HG03457 (cell line): ENCODE measurements at regions not wholly inside any gene's neighbourhood (a gene's known extent, or its start where the extent isn't known, plus 50 kb on each side); places are given as distances from the start of the nearest gene placed in this dataset.

Experiments used
- ATAC-seq: cut with Tn5 transposase; IDR thresholded peaks from one replicate; pipeline ENCODE4 v1.9.1; 2021; ENCODE audit warnings: moderate number of reproducible peaks; ENCODE audit not compliant: unreplicated experiment

DNA sequence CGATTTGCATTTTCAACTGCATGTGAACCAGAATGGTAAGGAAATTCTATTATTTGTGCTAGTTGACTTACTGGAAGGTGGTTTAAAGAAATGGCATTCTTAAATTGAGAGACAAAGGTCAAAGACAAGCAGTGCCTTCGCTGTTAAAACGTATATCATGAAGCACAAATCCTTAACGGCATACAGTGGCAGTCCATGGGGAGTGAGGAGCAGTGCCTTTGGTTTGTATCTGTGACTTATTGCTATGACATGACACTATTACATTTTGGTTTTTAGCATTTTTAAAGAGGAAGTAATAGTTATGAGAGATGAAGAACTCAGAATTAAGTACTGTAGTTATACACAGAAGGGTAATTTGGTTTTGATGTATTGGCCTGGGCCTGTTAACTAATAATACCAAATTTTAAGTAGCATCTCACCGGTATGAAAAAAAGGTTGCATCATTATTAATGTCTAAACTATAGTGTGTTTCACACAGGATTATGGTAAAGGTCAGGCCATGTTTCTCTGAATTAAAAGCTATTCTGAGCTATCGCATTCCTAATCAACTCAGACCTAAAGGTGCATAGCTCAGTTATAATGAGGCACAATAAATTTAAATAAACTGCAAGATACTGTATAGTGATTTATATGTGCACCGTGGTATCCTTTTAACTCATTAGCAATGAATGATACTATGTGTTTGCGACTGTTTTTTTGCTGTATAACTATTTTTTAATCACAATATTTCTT is 339.8 kb upstream of the ARRDC3 start:
- ATAC-seq = no peak

DNA sequence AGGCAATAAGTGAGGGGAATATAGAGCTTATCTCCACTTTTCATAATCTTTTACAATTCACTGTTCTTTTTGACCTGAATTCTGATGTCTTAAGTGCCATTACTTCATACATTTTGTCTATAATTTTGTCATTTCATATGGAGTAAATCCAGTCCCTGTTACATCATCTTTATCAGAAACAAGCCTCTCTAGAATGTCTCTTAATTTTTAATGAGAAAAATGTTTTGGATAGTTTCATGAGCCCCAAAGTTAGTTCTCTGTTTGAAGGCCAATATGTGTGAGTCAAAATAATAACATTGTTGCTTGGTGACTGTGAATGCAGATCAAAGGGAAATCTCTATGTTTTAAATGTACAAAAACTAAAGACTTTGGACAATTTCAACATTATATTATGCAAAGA is 329.6 kb upstream of the ARRDC3 start:
- no peak for ATAC-seq

DNA sequence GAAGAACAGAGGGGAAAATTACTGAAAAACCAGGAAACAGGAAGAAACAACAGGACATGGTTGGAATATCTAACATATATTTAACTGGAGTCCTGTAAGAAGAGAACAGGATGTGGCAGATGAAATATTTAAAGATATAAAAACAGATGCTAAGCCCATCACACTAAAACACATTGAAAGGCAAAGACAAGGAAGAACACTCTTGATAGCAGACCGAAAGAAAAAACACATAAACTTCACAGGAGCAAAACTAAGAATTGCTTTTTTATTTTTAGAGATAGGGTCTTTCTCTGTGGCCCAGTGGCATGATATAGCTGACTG is 324.4 kb upstream of the ARRDC3 start:
- ATAC-seq = no peak

DNA sequence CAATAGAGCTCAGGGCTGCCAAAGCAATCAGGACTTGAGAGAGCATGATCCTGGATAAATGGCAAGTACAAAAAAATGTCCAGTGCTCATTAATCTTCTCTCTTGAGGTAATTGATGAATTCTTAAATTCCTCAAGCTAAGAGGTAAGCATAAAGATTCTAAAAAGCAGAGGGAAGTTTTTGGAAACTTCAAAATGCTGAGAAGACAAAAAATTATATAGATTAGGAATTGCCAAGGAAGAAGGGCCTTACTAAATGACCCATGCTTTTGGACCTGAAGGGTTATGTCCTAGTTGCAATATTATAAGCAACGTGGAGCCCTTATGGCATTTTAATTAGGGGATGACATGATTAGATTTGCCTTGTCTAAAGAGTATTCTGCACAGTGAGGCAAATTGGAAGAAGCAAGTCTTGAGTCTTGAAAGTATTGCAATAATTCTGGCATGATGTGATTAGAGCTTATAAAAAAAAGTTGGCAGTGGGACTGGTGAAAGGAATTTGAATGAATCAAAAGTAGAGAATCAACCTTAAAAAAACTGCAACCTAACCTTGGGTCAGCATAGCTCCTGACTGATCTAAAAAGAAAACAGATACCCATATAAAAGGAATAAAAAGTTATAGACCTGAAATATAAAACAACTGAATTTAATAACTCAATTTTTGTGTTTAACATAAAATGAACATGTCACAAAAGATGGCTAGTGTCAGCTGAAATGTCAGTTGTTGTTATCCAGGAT is 323.8 kb upstream of the ARRDC3 start:
- no peak for ATAC-seq

DNA sequence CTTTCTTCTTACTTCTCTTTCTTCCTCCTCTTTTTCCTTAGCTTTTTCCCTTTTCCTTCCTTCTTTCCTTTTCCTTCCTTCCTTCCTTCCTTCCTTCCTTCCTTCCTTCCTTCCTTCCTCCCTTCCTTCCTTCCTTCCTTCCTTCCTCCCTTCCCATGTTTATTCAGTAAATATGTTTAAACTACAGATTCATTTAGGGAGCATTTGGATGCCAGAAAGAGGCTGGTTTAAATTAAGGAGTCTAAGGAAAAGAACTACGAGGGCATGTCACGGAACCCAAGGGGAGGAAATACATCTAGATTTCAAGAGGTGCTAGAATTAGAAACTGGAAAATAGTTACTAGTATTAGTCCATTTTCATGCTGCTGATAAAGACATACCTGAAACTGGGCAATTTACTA is 320.0 kb upstream of the ARRDC3 start:
- ATAC-seq = no peak

DNA sequence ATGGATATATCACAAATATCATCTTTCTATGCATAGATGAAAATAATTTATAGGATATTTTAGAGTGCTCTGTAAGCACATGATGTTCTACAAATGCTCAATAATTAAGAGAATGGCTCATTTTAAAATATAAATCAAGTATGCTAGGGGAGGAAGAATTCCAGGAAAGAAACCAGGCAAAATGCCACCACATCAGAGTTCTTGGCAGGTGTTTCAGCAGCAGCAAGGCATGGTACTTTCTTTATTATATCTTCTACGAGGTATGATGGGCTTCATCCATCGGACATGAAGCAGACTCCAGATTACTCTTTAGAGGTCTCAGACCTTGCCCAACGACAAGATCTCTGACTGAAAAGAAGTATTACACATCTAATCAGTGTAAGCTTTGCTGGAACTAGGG is 316.3 kb upstream of the ARRDC3 start:
- no peak for ATAC-seq

DNA sequence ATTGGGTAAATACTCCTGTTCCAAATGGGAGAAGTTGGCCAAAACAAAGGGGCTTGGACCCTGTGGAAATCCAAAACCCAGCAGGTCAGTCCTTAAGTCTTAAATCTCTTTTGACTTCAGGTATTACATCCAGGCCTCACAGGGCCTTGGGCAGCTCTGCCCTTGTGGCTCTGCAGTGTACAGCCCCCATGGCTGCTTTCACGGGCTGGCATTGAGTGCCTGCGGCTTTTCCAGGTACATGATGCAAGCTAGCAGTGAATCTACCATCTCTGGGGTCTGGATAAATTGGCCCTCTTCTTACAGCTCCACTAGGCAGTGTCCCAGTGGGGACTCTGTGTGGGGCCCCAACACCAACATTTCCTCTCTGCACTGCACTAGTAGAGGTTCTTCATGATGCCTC is 308.5 kb upstream of the ARRDC3 start:
- no peak for ATAC-seq

DNA sequence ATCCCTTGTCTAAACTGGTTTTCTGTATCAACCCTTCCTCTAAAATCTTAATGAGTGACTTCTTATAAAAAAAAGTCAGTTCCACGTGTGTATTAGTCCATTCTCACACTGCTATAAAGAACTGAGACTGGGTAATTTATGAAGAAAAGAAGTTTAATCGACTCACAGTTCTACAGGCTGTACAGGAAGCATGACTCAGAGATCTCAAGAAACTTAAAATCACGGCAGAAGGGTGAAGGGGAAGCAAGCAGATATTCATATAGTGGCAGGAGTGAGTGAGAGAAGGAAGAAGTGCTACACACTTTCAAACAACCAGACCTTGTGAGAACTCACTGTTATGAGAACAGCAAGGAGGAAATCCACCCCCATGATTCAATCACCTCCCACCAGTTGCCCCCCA is 307.8 kb upstream of the ARRDC3 start:
- no peak for ATAC-seq

DNA sequence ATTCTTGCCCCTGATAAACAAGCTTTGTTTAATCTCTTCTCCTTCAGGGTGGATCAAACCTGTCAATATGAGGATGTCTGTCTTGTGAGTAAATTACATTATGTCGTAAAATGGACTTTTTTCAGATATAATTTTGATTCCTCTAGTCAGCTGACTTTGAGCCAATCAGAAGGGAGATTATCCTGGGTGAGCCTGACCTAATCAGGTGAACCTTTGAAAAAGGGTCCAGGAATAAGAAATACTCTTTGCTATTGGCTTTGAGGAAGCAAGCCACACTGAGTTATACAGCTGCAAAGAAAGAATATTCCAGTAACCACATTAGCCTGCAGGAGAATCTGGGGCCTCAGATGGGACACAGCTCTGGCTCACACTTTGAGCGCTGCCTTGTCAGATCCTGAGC is 304.3 kb upstream of the ARRDC3 start:
- ATAC-seq = no peak

DNA sequence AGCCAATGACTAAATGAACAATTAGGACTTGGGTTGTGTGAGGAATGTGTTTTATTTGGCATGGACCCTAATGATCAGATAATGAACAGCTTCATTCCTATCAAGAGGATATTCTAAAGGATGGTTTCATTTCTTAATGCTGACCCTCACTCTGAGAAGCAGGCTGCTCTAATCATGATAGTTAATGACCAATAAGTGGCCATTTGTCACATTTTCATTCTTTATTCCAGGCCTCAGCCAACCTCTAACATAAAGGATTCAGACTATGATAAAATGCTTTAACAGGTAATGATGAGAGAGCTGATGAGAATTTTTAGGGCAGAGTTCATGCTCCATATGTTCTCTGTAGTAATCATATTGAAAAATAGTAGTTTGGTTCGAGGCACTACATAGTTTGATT is 301.5 kb upstream of the ARRDC3 start:
- no peak for ATAC-seq

DNA sequence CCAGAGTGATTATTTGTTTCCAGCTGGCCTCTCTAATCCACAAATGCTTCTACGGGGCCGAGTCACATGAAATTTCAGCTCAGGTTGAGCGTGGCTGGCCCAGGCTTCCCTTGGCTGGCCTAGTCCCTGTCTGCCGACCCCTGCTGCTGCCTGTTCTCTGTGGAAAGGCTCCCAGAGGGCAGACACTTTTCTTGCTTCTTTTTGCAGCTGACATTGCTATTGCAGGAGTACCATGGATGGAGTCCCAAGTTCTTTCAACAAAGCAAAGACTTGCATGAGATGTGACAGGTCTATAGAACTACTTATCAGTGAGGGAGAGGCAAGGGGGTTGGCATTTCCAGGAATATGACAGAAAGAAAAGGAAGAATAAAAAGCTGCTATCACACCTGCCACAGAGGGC is 287.4 kb upstream of the ARRDC3 start:
- ATAC-seq = no peak

DNA sequence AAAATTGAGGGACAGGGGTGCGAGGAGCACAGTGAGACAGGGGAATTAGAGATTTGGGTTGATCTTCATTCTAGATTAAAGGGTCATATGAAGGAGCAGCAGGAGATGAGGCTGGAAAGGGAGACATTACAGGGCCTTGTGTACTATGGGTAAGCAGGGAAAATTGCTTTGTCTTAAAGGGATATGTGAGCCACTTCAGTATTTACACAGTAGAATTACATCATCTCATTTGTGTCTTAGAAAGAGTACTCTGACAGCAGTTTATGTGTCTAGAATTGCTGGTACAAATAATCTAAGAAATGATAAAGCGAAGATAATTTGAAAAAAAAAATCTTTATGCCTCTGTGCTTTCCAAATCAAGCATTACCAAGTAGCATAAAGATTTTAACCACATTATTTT is 287.0 kb upstream of the ARRDC3 start:
- ATAC-seq = no peak

DNA sequence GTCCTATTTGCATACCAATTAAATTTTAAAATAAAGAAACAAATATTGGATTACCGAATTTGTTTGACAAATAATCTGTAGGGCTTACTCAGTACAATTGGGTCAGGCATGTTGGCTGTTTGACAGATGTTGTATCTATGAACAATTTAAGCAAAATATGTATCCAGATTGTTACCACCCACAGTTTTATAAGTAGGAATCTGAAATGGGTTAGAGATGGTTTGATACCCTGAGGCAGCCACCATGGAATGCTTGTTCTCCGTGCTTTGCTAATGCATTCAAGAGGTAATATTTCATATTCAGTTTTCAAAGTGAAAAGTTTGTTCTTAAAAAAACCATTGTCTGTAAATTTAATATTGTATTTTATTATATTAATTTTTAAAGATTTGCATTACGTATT is 285.1 kb upstream of the ARRDC3 start:
- no peak for ATAC-seq

DNA sequence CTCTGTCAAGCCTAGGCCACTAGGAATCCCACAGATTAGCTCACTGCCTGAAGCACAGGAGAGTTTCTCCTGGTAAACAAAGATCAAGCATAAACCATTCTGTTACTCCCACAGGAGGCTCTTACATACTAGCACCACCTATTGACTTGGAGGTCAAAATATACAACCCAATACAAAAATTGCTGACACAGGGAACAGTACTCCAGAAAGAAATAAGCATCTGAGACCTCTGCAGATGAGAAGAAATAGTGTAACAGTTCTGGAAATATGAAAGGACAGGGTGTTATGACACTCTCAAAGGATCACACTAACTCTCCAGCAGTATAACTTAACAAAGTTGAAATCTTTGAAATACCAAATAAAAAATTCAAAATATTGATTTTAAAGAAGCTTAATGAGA is 269.6 kb upstream of the ARRDC3 start:
- ATAC-seq = no peak

DNA sequence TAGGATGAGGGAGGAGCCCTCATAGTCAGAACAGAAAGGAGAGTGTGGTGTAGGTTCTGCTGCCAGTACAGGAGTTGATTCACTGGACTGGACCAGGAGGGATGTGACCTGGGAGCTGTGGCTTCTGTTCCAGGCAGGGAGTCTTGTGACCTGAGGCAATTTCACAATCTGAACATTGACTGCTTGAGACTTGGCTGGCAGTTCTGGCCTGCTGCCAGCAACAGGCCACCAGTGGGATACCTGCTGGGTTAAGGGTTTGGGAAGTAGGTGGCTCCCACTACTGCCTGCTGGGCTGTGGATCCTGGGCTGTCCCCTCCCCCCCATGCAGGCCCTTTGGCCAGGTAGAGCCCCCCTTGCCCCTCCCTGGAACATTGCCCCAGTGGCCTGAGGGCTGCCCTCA is 268.6 kb upstream of the ARRDC3 start:
- ATAC-seq = no peak

DNA sequence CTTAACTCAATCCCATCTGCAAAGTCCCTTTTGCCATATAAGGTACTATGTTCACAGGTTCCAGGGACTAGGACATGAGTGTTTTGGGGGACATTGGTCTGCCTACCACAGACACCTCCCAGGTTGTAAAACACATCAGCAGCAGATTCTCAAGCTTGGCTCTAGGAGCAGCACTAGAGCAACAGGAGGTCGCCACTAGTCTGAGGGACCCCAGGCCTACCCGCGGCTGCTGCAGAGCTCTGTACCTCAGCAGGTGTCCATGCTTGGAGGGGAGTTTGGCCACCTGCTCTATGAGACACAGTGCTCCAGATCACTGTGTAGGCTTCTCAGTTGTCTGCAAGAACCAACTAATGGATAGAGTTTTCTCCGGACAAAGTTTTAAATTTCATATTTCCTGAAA is 262.2 kb upstream of the ARRDC3 start:
- no peak for ATAC-seq

DNA sequence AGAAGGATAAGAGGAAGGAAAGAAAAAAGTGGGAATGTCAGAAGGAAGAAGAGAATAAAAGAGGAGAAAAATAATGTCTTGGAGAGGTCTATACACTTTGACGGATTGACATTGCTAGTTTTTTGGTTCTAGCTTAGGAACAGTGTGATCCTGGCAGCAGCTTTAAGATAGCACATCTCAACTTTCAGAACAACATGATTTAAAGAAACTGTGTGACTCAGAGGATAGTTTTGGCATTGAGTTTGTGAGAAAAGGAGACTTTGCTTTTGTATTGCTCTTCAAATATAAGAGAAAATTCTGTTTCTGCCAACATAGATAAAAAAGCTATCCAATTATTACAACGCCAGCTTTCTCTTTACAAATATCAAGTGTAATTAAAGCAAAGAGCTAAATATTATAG is 260.7 kb upstream of the ARRDC3 start:
- no peak for ATAC-seq

DNA sequence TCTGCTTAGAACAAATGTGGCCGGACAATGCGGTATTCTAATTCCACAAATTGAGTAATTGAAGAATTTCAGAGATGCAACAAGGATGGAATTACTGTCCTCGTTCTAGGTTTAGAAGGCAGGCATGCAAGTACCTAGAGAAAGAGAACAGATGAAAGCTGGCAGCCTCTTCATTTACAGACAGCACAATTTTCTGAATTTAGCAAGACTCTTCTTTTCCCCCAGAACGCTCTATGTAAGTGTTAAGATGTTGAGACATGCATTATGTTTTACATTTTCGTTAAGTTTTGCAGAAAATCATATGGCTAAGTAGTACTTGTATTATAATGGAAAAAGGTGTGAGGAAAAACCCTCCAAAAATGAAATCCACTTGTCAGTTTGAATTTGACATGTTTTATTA is 259.5 kb upstream of the ARRDC3 start:
- ATAC-seq = no peak

DNA sequence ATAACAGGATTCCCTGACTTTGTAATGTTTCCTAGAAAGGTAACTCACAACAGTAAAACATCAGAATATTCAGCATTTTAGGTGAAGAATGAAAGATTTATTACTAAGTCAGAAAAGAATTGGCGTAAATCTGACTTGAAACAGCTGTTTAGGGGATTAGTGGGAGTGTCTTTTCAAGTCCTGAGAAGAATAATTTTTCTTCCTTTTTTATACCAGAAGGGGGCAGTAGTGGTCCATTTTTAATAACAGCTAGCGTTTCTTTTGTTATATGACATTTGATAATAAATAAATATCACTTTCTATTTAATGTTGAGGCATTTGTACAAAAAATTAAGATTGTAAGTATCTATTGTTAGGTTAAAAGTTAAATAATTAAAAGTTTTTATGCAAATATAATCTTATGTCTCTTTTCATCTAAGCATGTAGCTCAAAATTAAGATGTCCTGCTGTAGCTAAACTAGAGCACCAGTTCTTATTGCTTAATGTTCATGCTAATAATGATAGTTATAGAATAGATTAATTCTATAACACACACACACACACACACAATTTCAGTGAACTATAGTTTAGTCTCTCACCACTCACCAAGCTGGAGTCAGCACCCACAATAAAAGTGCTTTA is 258.7 kb upstream of the ARRDC3 start:
- ATAC-seq = no peak

DNA sequence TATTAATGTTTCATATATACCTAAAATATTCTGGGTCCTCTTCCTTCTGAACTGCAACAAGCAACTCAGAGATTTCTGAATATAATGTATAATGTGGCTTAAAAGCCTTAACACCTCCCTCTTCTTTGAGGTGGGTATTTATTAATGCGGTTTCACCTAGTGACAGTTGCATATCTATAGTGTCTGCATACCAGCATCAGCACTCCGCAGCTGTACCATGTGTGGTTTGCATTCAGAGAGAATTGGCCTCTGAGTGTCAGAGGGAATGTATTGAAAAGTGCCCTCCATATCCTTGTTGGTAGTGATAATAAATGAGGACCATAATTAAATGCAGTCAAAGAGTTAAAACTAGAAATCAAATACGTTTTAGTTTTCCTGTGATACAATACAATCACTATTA is 256.6 kb upstream of the ARRDC3 start:
- ATAC-seq = no peak

DNA sequence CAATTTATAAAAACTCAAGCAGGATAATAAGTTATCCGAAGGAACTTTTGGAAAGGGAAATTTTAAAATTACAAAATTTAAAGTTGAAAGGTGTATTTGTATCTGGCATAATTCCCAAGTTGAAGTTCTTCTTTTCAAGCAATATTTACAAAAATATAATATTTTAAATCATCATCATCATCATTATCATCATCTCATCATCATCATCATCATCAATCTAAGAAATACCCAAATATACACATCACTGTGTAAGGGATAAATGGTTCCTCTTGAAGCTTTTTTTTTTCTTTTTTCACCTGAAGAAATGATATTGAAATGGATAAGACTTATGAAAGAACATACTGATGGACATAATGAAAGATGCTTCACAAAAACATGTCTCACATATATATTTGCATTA is 254.9 kb upstream of the ARRDC3 start:
- no peak for ATAC-seq

DNA sequence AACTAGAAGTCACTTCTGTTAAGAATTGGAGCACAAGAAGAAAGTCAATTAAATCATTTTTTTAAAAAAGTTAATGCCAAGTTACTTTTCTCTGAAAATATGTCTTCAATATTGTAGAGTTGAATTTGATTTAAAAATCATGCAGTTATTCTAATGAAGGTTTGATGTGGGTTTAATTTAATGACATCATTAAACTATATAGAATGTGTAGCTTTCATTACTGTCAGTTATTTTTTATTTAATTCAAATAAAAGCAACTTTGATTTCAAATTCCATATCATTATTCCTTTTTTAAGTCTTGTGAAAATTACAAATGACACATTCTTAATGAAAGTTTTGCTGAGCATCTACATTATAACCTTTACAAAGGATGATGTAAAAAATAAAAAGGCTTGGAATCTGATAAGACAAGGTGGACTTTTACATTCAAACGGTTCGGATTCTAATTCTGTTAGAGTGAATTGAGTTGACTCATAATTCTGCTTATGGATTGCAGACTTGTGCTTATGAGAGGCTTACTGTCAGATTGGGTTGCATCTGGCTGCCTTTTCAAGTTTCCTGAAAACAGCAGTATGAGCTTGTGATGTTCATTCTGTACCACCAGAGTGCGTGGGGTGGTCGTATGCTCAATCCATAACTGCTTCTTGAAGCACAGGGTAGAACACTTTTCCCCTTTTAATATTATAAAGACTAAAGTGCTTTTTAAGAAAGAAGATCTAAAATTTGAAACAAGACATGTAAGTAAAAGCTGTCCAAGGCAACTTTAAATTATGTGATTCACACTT is 253.0 kb upstream of the ARRDC3 start:
- ATAC-seq = no peak
